Stimulated activated CD4-positive, alpha-beta T cell treated with anti-CD3 and anti-CD28 coated beads, Interleukin-15, amount 100 ng/mL, for 48 hours (primary cell): ENCODE measurements at regions not wholly inside any gene's neighbourhood (a gene's known extent, or its start where the extent isn't known, plus 50 kb on each side); places are given as distances from the start of the nearest gene placed in this dataset.

Experiments used
- DNase-seq, 2 donors: peaks; one replicate each; pipeline ENCODE4 v3.0.0-alpha.2; 2020; ENCODE audit warnings: low read depth in 2 of 2

DNA sequence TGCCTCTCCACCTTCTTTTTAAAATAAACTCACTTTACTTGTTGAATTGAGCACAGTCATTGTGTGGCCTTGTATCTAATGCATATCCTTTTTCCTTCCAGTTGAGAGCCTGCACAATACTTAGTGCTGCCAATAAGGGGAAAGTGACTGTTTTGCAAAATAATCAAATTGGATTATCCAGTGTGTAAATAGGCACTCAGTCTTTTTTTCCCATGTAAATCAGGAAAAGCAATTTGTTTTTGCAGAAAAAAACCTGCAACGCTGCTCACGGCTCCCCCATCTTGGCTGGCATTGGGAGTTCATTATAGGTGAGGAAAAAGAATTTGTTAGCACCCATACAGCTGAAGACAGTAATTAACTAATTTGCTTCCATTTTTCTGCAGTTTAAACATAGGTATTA, 299.9 kb downstream of the CSNK1G3 start:
- DNase-seq: no peak

GRCh38 chr5:123810746-123811340, 298.9 kb downstream of the CSNK1G3 start:
- no peak for DNase-seq

DNA sequence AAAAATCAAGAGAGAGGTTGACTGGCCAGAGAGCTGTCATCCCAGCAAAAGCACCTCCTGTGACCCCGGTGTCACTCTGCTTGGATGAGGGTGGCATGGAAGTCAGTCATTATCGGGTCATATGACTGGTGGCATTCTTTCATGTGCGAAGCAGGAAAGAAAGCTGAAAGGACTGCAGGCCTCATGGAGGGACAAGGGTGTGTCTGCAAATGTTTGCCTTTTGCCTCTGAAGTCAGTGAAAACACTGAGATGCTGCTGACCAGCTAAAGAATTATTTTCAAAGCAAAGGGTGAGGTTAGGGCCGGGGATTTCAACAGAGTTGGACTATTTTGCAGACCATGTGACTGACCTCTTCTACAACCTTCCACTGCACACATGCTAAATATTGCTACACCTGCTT, 298.3 kb downstream of the CSNK1G3 start:
- DNase-seq: no peak

DNA sequence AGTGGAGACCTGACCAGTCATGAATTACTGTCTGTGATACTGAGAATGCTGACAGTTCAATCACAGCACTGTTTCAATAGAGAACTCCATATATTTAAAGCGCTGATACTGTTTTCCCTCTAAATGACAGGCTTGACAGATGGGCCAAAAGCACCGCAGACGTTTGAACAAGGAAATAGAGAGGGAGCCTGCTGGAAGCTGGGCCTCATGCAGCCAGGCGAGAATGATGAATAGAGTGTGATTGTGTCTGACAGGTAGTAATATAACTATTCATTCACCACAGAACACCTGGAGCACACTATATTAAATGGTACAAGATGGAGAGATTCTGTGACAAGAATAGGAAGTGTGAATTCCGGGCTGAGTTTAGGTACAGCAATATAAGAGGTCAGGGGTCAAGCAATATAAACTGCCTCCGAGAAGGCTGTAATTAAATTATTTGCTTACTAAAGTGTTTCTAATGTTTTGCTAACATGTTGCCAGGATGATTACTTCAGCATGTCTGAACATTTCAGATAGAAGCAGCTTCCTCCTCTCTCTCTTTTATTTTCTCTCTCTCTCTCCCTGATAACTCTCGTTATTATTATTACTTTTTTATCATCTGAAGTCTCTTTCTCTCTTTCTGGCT, 297.7 kb downstream of the CSNK1G3 start:
- DNase-seq: no peak

DNA sequence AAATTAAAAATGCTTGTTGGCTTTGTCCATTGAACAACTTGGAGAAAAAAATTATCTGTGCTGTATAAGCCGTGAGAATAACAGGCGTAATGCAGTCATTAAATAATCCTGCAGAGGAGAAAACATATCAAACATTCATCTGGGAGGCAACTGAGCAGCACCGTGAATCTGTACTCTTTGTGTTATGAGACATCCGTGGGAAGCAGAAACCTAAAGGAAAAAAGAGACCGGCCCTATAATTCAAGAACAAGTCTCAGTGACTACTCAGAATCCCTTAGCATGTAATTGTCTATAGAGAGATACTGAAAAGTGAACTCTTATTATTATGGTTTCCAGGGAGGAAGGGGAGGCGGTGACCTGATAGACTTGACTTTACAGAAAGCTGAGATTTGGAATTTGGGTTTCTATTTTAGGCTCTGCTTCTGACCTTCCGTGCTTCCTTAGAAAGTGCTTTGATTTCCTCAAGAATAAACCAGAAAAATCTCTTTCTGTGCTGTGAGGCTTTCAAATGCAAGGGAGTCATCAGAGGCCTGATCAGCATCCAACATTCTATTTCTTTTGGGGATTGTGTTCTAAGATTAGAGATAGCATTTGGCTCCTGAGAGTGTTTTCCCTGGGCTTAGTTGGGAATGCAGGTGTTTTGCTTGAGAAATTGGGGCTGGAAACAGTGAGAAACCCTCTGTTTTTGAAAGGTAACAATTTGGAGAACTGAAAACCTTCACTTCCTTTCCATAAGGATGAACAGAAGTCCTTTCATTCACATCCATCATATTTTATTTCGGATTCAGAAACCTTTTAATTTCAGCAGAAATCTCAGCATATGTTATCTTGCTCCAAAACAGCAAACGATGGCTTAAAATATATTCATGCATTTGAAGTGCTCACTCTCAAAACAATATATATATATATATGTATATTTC, 296.7 kb downstream of the CSNK1G3 start:
- DNase-seq: no peak

DNA sequence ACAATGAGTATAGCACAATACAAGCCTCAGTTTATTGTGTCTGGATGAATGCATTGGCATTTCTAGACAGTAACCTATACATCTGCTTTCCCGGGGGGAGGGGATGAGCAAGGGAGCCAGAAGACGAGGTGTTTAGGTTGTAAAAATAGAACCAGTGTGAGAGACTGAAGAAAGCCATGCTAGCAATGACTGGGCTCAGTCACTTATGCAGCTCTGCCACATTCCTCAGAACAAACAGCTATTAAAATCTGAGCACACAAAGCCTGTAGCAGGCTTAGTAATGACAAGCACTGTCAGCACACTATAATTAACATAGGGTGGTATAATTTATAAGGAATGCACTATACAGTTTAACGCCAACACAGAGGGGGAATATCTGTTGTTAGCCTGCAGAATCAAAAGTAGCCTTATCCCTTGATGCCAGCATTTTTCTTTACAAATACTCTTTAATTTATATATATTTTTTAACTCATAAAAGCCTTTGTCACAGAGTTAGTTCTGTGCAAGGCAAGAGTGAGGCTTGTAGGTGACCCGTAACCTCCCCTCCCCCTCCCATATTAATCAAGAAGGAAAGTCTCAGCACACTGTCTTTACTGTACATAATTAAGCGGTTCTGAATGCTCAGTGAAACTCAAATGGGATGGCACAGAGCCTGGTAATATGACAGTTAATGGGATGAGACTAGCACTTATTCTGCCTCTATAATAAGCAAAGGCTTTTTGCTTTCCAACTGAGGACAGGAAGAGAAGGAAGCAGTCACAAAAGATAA, 295.4 kb downstream of the CSNK1G3 start:
- DNase-seq: no peak

DNA sequence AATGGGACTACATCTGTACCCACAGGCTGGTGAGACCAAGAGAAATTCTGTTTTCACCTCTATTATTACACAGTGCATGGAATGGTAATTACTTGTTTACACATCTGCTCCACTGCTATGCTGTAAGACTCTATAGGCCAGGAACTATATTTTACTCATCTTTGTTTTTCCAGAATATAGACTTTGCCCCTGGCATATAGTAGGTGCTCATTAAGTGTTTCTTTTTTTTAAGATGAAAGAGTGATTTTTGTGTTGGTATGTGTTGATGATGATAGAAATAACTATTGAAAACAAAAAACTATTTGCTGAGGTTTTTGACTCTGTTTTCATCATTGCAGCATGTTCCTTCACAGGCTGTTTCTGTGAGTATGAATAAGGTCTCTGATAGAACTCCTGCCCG, 294.7 kb downstream of the CSNK1G3 start:
- DNase-seq: no peak

- DNase-seq: no peak
These were observed 293.3 kb downstream of the CSNK1G3 start for GRCh38 chr5:123805300-123805699.

- DNase-seq: no peak
These were observed 291.4 kb downstream of the CSNK1G3 start for GRCh38 chr5:123803359-123803758.

DNA sequence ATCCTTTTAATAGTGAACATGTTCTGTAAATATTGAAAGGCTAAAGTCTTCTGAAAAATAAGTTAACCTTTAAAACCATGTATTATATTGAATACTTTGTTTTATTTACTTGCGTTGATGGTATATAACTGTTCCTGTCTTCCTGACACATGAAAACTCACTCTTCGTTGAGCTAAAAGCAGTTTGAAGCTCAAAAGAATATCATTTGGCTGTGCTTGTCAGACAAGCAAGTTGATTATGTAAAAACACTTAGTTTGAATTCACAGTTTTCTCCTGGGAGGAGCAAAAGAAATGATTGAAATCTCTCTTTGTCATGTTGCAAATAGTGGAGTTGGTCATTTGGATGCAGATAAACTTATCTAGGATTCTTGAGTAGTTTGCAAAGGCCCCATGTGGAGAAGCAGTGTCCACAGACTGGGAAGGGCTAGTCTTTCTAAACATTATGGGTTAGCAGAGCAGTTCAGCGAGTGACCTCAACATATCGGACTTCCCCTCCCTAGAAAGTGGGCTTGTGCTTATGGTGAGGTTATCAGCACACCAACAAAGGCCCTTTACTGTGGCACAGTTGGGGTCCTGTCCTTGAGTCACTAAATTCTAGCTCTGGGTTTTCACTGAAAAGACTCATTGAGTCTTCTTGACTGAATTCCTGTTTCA, 290.4 kb downstream of the CSNK1G3 start:
- DNase-seq: no peak

- no peak for DNase-seq
These were observed 288.7 kb downstream of the CSNK1G3 start for GRCh38 chr5:123800640-123801039.

GRCh38 chr5:123795688-123796087, 283.7 kb downstream of the CSNK1G3 start:
- DNase-seq: no peak

DNA sequence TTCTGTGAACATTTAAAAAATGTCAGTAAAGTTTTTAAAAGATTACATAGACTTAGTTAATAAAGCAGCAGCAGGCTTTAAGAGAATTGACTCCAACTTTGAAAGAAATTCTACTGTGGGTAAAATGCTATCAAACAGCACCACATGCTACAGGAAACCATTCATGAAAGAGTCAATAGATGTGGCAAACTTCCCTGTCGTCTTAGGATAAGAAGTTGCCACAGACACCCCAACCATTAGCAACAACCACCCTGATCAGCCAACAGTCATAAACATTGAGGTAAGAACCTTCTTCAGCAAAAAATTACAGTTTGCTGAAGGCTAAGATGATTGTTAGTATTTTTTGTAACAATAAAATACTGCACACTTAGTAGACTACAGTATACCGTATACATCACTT, 278.2 kb downstream of the CSNK1G3 start:
- DNase-seq: no peak

GRCh38 chr5:123787635-123788034, 275.7 kb downstream of the CSNK1G3 start:
- no peak for DNase-seq

- no peak for DNase-seq
These were observed 275.2 kb downstream of the CSNK1G3 start for GRCh38 chr5:123787136-123787535.

GRCh38 chr5:123786411-123786810, 274.4 kb downstream of the CSNK1G3 start:
- no peak for DNase-seq

- no peak for DNase-seq
These were observed 273.4 kb downstream of the CSNK1G3 start for GRCh38 chr5:123785162-123786071.

DNA sequence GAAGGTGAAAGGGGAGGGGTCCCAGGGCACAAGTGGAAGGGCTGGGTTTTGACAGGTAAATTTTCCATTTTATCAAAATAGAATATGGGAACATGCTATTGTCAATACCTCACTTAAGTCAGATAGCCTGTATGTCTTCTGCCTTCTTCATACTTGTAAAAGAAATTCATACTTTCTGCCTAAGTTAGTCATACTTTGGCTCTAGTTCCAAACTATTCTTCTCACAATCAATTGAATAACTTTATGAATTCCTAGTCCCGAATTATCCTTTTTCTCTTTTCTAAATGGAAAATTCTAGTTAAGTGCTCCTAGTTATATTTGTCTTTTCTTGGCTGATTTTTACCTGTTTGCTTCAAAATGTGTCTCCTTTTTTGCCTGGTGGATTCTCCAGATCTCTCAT, 271.4 kb downstream of the CSNK1G3 start:
- DNase-seq: no peak

DNA sequence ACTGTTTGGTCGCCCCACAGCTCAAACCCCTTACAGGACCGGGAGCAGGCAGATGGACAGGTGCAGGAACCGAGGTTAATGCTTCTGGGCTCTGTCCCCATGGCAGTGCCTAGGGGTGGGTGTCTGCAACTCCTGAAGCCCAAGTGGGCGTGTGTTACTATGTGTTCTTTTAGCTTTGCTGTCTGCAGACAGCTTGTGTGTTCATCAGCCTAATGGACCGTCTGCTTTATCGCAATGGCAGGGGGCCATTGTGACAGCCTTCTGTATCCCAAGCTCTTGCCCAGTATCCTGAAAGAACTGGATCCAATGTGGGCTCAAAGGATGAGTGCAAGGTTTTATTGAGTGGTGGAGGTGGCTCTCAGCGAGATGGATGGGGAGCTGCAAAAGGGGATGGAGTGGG, 266.7 kb downstream of the CSNK1G3 start:
- no peak for DNase-seq

- DNase-seq: no peak
These were observed 264.8 kb downstream of the CSNK1G3 start for GRCh38 chr5:123776761-123777160.

DNA sequence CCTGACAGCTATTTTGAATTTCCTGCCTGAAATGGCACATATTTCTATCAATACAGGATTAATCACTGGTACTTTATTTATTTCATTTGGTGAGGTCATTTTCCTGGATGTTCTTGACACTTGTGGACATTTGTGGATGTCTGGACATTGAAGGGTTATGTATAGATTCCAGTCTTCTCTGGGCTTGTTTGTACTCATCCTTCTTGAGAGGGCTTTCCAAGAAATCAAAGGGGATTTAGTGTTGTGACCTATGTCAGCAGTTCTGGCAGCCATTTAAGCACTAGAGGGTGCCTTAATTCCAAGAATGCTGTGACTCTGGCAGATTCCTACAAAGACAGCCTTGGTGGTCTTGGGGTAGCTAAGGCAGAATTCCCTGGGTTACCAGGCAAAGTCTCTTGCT, 259.7 kb downstream of the CSNK1G3 start:
- DNase-seq: no peak
